Common myeloid progenitor, CD34-positive (primary cell): ENCODE measurements at regions not wholly inside any gene's neighbourhood (a gene's known extent, or its start where the extent isn't known, plus 50 kb on each side); places are given as distances from the start of the nearest gene placed in this dataset.

Experiments used
- CTCF ChIA-PET: fragments of 350-600 bp; sonication (Branson Sonifier 250); formaldehyde crosslinking; loops from one replicate; lab custom pipeline; 2021; ENCODE audit warnings: antibody characterized with exemption; lab: Charles Lee
- POLR2A ChIA-PET: fragments of 350-600 bp; sonication (Branson Sonifier 250); formaldehyde crosslinking; loops from one replicate; lab custom pipeline; 2021; ENCODE audit warnings: antibody characterized with exemption; lab: Charles Lee
- DNase-seq, 3 donors: peaks; one replicate each; pipeline versions ENCODE4 v3.0.0 to v3.0.0-alpha.2; 2013
- H3K27ac ChIP-seq, 2 experiments: 1 replicate in 1 of 2; 2 replicates in 1 of 2; pipeline ENCODE4 v1.7.0; 2013; ENCODE audit warnings: inconsistent platforms in 2 of 2, low read length in 2 of 2, mild to moderate bottlenecking in 2 of 2, low read depth in 1 of 2, moderate library complexity in 1 of 2; ENCODE audit not compliant: severe bottlenecking in 2 of 2, insufficient read depth in 1 of 2, poor library complexity in 1 of 2
- H3K27me3 ChIP-seq, 5 experiments: replicated peaks in 2 of 5; 1 replicate in 3 of 5; 2 replicates in 2 of 5; pipeline versions ENCODE4 v1.6.1 to v1.7.0; 2013; ENCODE audit warnings: low read length in 4 of 5, mild to moderate bottlenecking in 2 of 5, moderate library complexity in 2 of 5, inconsistent platforms in 1 of 5; ENCODE audit not compliant: insufficient read depth in 5 of 5, control insufficient read depth in 4 of 5
- H3K36me3 ChIP-seq, 4 experiments: 1 replicate in 2 of 4; 2 replicates in 2 of 4; pipeline versions ENCODE4 v1.6.1 to v1.7.0; 2013; ENCODE audit warnings: low read length in 3 of 4, control low read depth in 1 of 4, mild to moderate bottlenecking in 1 of 4; ENCODE audit not compliant: control insufficient read depth in 4 of 4, insufficient read depth in 4 of 4
- H3K4me1 ChIP-seq, 4 experiments: 1 replicate in 3 of 4; 2 replicates in 1 of 4; pipeline versions ENCODE4 v1.6.1 to v1.7.1; 2013; ENCODE audit warnings: low read length in 3 of 4, mild to moderate bottlenecking in 3 of 4, control low read depth in 1 of 4, inconsistent platforms in 1 of 4, moderate library complexity in 1 of 4; ENCODE audit not compliant: control insufficient read depth in 4 of 4, insufficient read depth in 4 of 4; ENCODE audit errors: control extremely low read depth in 1 of 4
- H3K4me3 ChIP-seq, 7 experiments: 1 replicate in 4 of 7; 2 replicates in 3 of 7; pipeline versions ENCODE4 v1.5.1 to v1.7.0; 2013; ENCODE audit warnings: mild to moderate bottlenecking in 7 of 7, low read length in 6 of 7, moderate library complexity in 6 of 7, inconsistent platforms in 2 of 7, low read depth in 2 of 7, control low read depth in 1 of 7; ENCODE audit not compliant: insufficient read depth in 4 of 7, control insufficient read depth in 1 of 7; ENCODE audit errors: extremely low read depth in 1 of 7
- H3K9me3 ChIP-seq, 5 experiments: 1 replicate in 4 of 5; 2 replicates in 1 of 5; pipeline versions ENCODE4 v1.6.1 to v1.7.1; 2013; ENCODE audit warnings: low read length in 4 of 5, mild to moderate bottlenecking in 2 of 5, inconsistent platforms in 1 of 5, low read depth in 1 of 5, moderate library complexity in 1 of 5; ENCODE audit not compliant: control insufficient read depth in 4 of 5, insufficient read depth in 2 of 5; ENCODE audit errors: control extremely low read depth in 1 of 5
- WGBS: methylation state at CpG from one replicate; pipeline ENCODE4 v1.1.5; 2013; ENCODE audit not compliant: insufficient coverage; 5-methylcytosine and 5-hydroxymethylcytosine counted together

DNA sequence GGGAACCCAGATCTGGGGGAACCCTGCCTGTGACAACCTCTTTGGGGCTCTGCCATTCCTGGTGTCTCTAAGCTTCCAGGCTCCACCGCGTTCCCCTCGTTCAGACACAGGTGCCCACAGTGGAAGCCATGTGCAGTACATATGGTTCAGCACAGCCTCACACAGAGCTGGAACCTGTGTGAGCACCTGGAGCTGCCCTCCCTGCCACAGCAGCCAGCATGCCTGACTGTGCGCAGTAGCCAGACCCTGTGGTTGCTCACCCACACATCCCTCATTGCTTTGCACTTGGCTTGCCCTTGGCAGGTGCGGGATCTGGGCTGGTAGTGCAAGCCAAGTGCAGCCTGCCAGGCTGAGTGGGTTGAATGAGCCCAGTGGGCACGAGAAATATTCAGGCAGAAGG lies 814.2 kb downstream of the PDHA2 start:
- Histone ChIP-seq H3K4me1 (peaks cover 0 to 7% (median 1%) of the 10 kb centered on the region in 4 experiments), H3K4me3 (no peak overlapping the region), H3K36me3 (no peaks in the 10 kb centered on the region), H3K27me3 (no peaks in the 10 kb centered on the region), H3K9me3 (peaks cover 0 to 10% (median 3%) of the 10 kb centered on the region in 5 experiments), H3K27ac (no peak overlapping the region)
- ChIA-PET POLR2A (no interaction called here), CTCF (no interaction called here)
- DNase-seq: no peak
- WGBS: 98% methylated on average over 5 of the region's 6 CpGs

- Histone ChIP-seq H3K9me3 (peaks cover 0 to 1% (median 0%) of the 10 kb centered on the region in 5 experiments), H3K27me3 (no peaks in the 10 kb centered on the region), H3K36me3 (no peaks in the 10 kb centered on the region), H3K27ac (no peak overlapping the region), H3K4me1 (no peaks in the 10 kb centered on the region), H3K4me3 (no peak overlapping the region)
- ChIA-PET POLR2A (no interaction called here), CTCF (no interaction called here)
- no peak for DNase-seq
- WGBS: no CpG with 5 or more reads among the region's 2 CpGs
These were observed 830.5 kb downstream of the PDHA2 start for GRCh38 chr4:96670381-96670780.

DNA sequence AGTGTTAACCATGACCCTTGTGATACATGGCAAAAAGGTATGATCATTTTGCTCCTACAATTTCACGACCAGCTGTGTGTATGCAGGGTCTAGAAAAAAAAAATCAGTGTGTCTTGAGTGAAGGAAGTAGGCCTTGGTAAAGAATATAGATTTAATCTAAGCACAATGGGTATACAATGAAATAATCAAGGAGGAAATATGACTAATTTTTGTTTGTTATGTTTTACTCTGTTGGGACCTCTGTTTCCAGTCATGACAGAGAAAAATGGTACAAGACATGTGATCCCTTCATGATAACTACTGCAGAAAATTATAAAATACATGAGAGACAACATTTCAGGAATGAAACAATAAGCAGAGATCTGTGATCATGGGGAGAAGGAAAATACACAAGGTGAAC lies 835.5 kb downstream of the PDHA2 start:
- WGBS: 100% methylated on average over 1 of the region's 1 CpG
- ChIA-PET POLR2A (no interaction called here), CTCF (no interaction called here)
- no peaks in the 10 kb centered on the region for H3K36me3 ChIP-seq
- H3K4me3 ChIP-seq: no peak overlapping the region
- DNase-seq: no peak
- H3K27ac ChIP-seq: no peak overlapping the region
- H3K9me3 ChIP-seq: peaks cover 0 to 1% (median 0%) of the 10 kb centered on the region in 5 experiments
- H3K27me3 ChIP-seq: no peaks in the 10 kb centered on the region
- peaks cover 0 to 6% (median 2%) of the 10 kb centered on the region in 4 experiments for H3K4me1 ChIP-seq

GRCh38 chr4:96675896-96676295 lies 836.0 kb downstream of the PDHA2 start:
- H3K27me3 ChIP-seq: no peaks in the 10 kb centered on the region
- ChIA-PET POLR2A (no interaction called here), CTCF (no interaction called here)
- H3K4me3 ChIP-seq: no peak overlapping the region
- no CpG with 5 or more reads among the region's 1 CpG for whole genome bisulfite sequencing
- H3K36me3 ChIP-seq: no peaks in the 10 kb centered on the region
- peaks cover 0 to 1% (median 0%) of the 10 kb centered on the region in 5 experiments for H3K9me3 ChIP-seq
- DNase-seq: no peak
- H3K4me1 ChIP-seq: peaks cover 0 to 6% (median 2%) of the 10 kb centered on the region in 4 experiments
- no peak overlapping the region for H3K27ac ChIP-seq

GRCh38 chr4:96676754-96677435 lies 837.0 kb downstream of the PDHA2 start:
- DNase-seq: no peak
- no peak overlapping the region for H3K27ac ChIP-seq
- WGBS: no CpG with 5 or more reads among the region's 3 CpGs
- no peaks in the 10 kb centered on the region for H3K27me3 ChIP-seq
- no peaks in the 10 kb centered on the region for H3K36me3 ChIP-seq
- H3K9me3 ChIP-seq: peaks cover 0 to 1% (median 0%) of the 10 kb centered on the region in 5 experiments
- no peak overlapping the region for H3K4me3 ChIP-seq
- POLR2A ChIA-PET: no interaction called here
- CTCF ChIA-PET: no interaction called here
- H3K4me1 ChIP-seq: peaks cover 0 to 6% (median 2%) of the 10 kb centered on the region in 4 experiments

- DNase-seq: peak; percentile 6 to 67 (median 45)
- POLR2A ChIA-PET: no interaction called here
- no CpG with 5 or more reads among the region's 1 CpG for WGBS
These were observed 837.6 kb downstream of the PDHA2 start for GRCh38 chr4:96677499-96677898.

DNA sequence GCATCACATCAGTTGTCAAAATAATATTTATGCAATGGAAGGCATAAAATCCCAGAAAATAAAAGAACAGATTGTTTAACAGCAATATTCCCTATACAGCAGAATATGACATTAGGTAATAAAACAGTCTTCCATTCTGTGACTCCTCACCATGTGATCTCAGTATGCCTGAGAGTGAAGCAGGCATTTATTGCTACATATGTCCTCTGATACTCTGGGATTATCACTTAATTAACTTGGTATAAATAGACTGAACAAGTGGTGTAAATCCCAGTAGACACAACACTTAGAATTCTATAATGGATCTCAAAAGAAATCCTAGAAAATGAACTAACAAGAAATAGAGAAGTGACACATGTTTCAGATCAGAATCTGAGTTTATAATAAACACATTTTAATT lies 841.3 kb downstream of the PDHA2 start:
- Histone ChIP-seq H3K9me3 (no peaks in the 10 kb centered on the region), H3K27me3 (no peaks in the 10 kb centered on the region), H3K27ac (no peak overlapping the region), H3K36me3 (no peaks in the 10 kb centered on the region), H3K4me1 (peaks cover 0 to 6% (median 2%) of the 10 kb centered on the region in 4 experiments), H3K4me3 (no peak overlapping the region)
- no peak for DNase-seq
- POLR2A ChIA-PET: no interaction called here
- CTCF ChIA-PET: no interaction called here

More at GRCh38 chr4:96677499-96677898, 837.6 kb downstream of the PDHA2 start:
- Histone ChIP-seq H3K9me3 (peaks cover 0 to 1% (median 0%) of the 10 kb centered on the region in 5 experiments), H3K36me3 (no peaks in the 10 kb centered on the region), H3K27ac (no peak overlapping the region), H3K4me1 (peaks cover 0 to 6% (median 2%) of the 10 kb centered on the region in 4 experiments), H3K27me3 (no peaks in the 10 kb centered on the region), H3K4me3 (no peak overlapping the region)
- CTCF ChIA-PET: no interaction called here
